Retina (tissue), 1 donor: ENCODE measurements at regions not wholly inside any gene's neighbourhood (a gene's known extent, or its start where the extent isn't known, plus 50 kb on each side); places are given as distances from the start of the nearest gene placed in this dataset.

Source experiments
- DNase-seq: peaks from one replicate; pipeline ENCODE4 v3.0.0-alpha.2; 2016

GRCh38 chr3:72563690-72564370, 284.4 kb downstream of the SHQ1 start:
- DNase-seq, result no peak

- no peak for DNase-seq
Observed at GRCh38 chr3:72560846-72561675, 287.2 kb downstream of the SHQ1 start.

GRCh38 chr3:72559385-72559784, 288.9 kb downstream of the SHQ1 start:
- DNase-seq, result no peak

- no peak for DNase-seq
Observed at GRCh38 chr3:72558001-72558400, 290.2 kb downstream of the SHQ1 start.

GRCh38 chr3:72555714-72556113, 292.5 kb downstream of the SHQ1 start:
- no peak for DNase-seq

- no peak for DNase-seq
Observed at GRCh38 chr3:72554689-72555088, 293.6 kb downstream of the SHQ1 start.

- no peak for DNase-seq
Observed at GRCh38 chr3:72553298-72553697, 294.9 kb downstream of the SHQ1 start.

- DNase-seq, result no peak
Observed at GRCh38 chr3:72550582-72551262, 297.5 kb downstream of the SHQ1 start.

GRCh38 chr3:72549761-72550581, 298.3 kb downstream of the SHQ1 start:
- no peak for DNase-seq

- DNase-seq, result no peak
Observed at GRCh38 chr3:72548981-72549380, 299.3 kb downstream of the SHQ1 start.

GRCh38 chr3:72548461-72548860, 299.8 kb downstream of the SHQ1 start:
- no peak for DNase-seq

GRCh38 chr3:72547183-72547582, 301.1 kb downstream of the SHQ1 start:
- no peak for DNase-seq

GRCh38 chr3:72544239-72544638, 304.0 kb downstream of the SHQ1 start:
- no peak for DNase-seq

GRCh38 chr3:72543246-72543645, 305.0 kb downstream of the SHQ1 start:
- DNase-seq, result no peak

- no peak for DNase-seq
Observed at GRCh38 chr3:72542781-72543180, 305.5 kb downstream of the SHQ1 start.

- DNase-seq, result no peak
Observed at GRCh38 chr3:72539856-72540255, 308.4 kb downstream of the SHQ1 start.

GRCh38 chr3:72538070-72538745, 310.0 kb downstream of the SHQ1 start:
- DNase-seq, result no peak

GRCh38 chr3:72537448-72537847, 310.8 kb downstream of the SHQ1 start:
- DNase-seq, result no peak

GRCh38 chr3:72536878-72537267, 311.4 kb downstream of the SHQ1 start:
- DNase-seq, result no peak

- no peak for DNase-seq
Observed at GRCh38 chr3:72536206-72536877, 311.9 kb downstream of the SHQ1 start.

- DNase-seq, result no peak
Observed at GRCh38 chr3:72535772-72536171, 312.5 kb downstream of the SHQ1 start.
